Upper lobe of right lung (tissue), 1 donor: ENCODE measurements at regions not wholly inside any gene's neighbourhood (a gene's known extent, or its start where the extent isn't known, plus 50 kb on each side); places are given as distances from the start of the nearest gene placed in this dataset.

Source experiments
- ATAC-seq: fragments of 200-7000 bp; cut with Tn5 transposase; one replicate; pipeline ENCODE4 v1.9.1; 2020; ENCODE audit warnings: mild to moderate bottlenecking, moderate library complexity
- DNase-seq: peaks from one replicate; pipeline ENCODE4 v3.0.0-alpha.2; 2020
- H3K27ac ChIP-seq: fragments of 200-600 bp; one replicate; pipeline ENCODE4 v1.8.0; 2022
- H3K27me3 ChIP-seq: fragments of 200-600 bp; one replicate; pipeline ENCODE4 v1.8.0; 2022; ENCODE audit warnings: mild to moderate bottlenecking
- H3K36me3 ChIP-seq: fragments of 200-600 bp; one replicate; pipeline ENCODE4 v1.8.0; 2022
- H3K4me1 ChIP-seq: fragments of 200-600 bp; one replicate; pipeline ENCODE4 v1.8.0; 2022
- H3K4me3 ChIP-seq: fragments of 200-600 bp; one replicate; pipeline ENCODE4 v1.8.0; 2022; ENCODE audit warnings: mild to moderate bottlenecking
- H3K9me3 ChIP-seq: fragments of 200-600 bp; one replicate; pipeline ENCODE4 v1.8.0; 2022
- CTCF ChIP-seq: fragments of 200-600 bp; IDR thresholded peaks from one replicate; pipeline ENCODE4 v1.8.0; 2022; ENCODE audit warnings: antibody characterized with exemption
- intact Hi-C: fragments of 100-400 bp; cut with DNase I; formaldehyde crosslinking; loops from one replicate; pipeline ENCODE4 v1.11.0; 2022
- donor health status: DM: no; HTN: yes; CAD: no; lungs with severe emphysema.

- no peaks in the 10 kb centered on the region for H3K36me3 ChIP-seq
- H3K9me3 ChIP-seq: no peaks in the 10 kb centered on the region
- H3K4me3 ChIP-seq: no peak overlapping the region
- no peak for ATAC-seq
- intact Hi-C loops: no loop called here
- no peaks in the 10 kb centered on the region for H3K4me1 ChIP-seq
- no peak for TF ChIP-seq CTCF
- no peak for DNase-seq
- H3K27ac ChIP-seq: no peak overlapping the region
- no peaks in the 10 kb centered on the region for H3K27me3 ChIP-seq
Measured at GRCh38 chr4:19522966-19523365, 728.7 kb upstream of the SLIT2 start.

- H3K36me3 ChIP-seq: no peaks in the 10 kb centered on the region
- H3K9me3 ChIP-seq: no peaks in the 10 kb centered on the region
- DNase-seq (no peak), ATAC-seq (no peak)
- intact Hi-C loops: no loop called here
- no peak for TF ChIP-seq CTCF
- H3K4me1 ChIP-seq: no peaks in the 10 kb centered on the region
- no peaks in the 10 kb centered on the region for H3K27me3 ChIP-seq
- H3K27ac ChIP-seq: no peak overlapping the region
- H3K4me3 ChIP-seq: no peak overlapping the region
Measured at GRCh38 chr4:19520939-19521520, 730.7 kb upstream of the SLIT2 start.

- DNase-seq: no peak
Measured at GRCh38 chr4:19514276-19515070, 737.2 kb upstream of the SLIT2 start.

GRCh38 chr4:19512086-19512485, 739.6 kb upstream of the SLIT2 start:
- Histone ChIP-seq H3K27me3 (no peaks in the 10 kb centered on the region), H3K9me3 (no peaks in the 10 kb centered on the region), H3K4me1 (no peaks in the 10 kb centered on the region), H3K4me3 (no peak overlapping the region), H3K27ac (no peak overlapping the region), H3K36me3 (no peaks in the 10 kb centered on the region)
- ATAC-seq (no peak), DNase-seq (no peak)
- intact Hi-C loops: no loop called here
- no peak for TF ChIP-seq CTCF

More at GRCh38 chr4:19514276-19515070, 737.2 kb upstream of the SLIT2 start:
- H3K4me1 ChIP-seq: no peaks in the 10 kb centered on the region
- ATAC-seq: no peak
- no peaks in the 10 kb centered on the region for H3K27me3 ChIP-seq
- no peak overlapping the region for H3K4me3 ChIP-seq
- TF ChIP-seq CTCF: no peak
- no peaks in the 10 kb centered on the region for H3K9me3 ChIP-seq
- no peak overlapping the region for H3K27ac ChIP-seq
- no peaks in the 10 kb centered on the region for H3K36me3 ChIP-seq
- intact Hi-C loops: no loop called here

GRCh38 chr4:19510993-19511392, 740.7 kb upstream of the SLIT2 start:
- TF ChIP-seq CTCF: no peak
- Histone ChIP-seq H3K4me3 (no peak overlapping the region), H3K9me3 (no peaks in the 10 kb centered on the region), H3K4me1 (no peaks in the 10 kb centered on the region), H3K27me3 (no peaks in the 10 kb centered on the region), H3K27ac (no peak overlapping the region), H3K36me3 (no peaks in the 10 kb centered on the region)
- intact Hi-C loops: no loop called here
- DNase-seq (no peak), ATAC-seq (no peak)
